NB4 (cell line): ENCODE measurements at regions not wholly inside any gene's neighbourhood (a gene's known extent, or its start where the extent isn't known, plus 50 kb on each side); places are given as distances from the start of the nearest gene placed in this dataset.
"Not testable (repeated sequence)": the region's sequence is repeated elsewhere in the genome, so short reads cannot be mapped to it uniquely, and the experiment has no call there.

Experiments used
- CTCF ChIP-seq: IDR thresholded peaks from one replicate; pipeline ENCODE4 v1.5.1; 2012; ENCODE audit warnings: low read depth, low read length
- MYC ChIP-seq: IDR thresholded peaks from 2 replicates; pipeline ENCODE4 v1.6.1; 2011; ENCODE audit warnings: low read depth, low read length
- POLR2A ChIP-seq: IDR thresholded peaks from 2 replicates; pipeline ENCODE4 v1.6.1; 2011; ENCODE audit warnings: mild to moderate bottlenecking; ENCODE audit not compliant: insufficient read length; ENCODE audit errors: extremely low read depth
- TF ChIP-seq, protein P1 (sequence below): IDR thresholded peaks from 2 replicates; pipeline ENCODE4 v1.6.1; 2011; ENCODE audit warnings: low read depth, low read length

- not testable (repeated sequence) for TF ChIP-seq CTCF, POLR2A, MYC
- TF ChIP-seq, protein P1, sequence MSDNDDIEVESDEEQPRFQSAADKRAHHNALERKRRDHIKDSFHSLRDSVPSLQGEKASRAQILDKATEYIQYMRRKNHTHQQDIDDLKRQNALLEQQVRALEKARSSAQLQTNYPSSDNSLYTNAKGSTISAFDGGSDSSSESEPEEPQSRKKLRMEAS: not testable (repeated sequence)
These were observed 87.3 kb downstream of the ASMT start for GRCh38 chrX:1702142-1702541.
